ENCODE measurements at regions not wholly inside any gene's neighbourhood (a gene's known extent, or its start where the extent isn't known, plus 50 kb on each side); places are given as distances from the start of the nearest gene placed in this dataset.
A peak's percentile ranks its signal among the peaks of the same experiment; 100 is the strongest.

GRCh38 chr15:67006083-67007065 lies 59.0 kb upstream of the SMAD3 start:
- Mint-ChIP-seq H3K36me3 (ENCODE audit: low read depth) (no peaks in the 10 kb centered on the region), H3K9me3 (no peaks in the 10 kb centered on the region), H3K27me3 (ENCODE audit: low read depth) (peaks cover 5% of the 10 kb centered on the region), H3K4me3 (no peak overlapping the region), H3K27ac (no peak overlapping the region), H3K4me1 (peaks cover 16% of the 10 kb centered on the region)
- no peak for TF ChIP-seq CTCF (IDR thresholded peaks at IDR 0.05; ENCODE audit: unreplicated experiment in 3 of 3)

- Mint-ChIP-seq H3K4me3 (no peak overlapping the region), H3K27me3 (ENCODE audit: low read depth) (peaks cover 5% of the 10 kb centered on the region), H3K4me1 (peaks cover 25% of the 10 kb centered on the region), H3K9me3 (no peaks in the 10 kb centered on the region), H3K36me3 (ENCODE audit: low read depth) (no peaks in the 10 kb centered on the region), H3K27ac (no peak overlapping the region)
- no peak for TF ChIP-seq CTCF (IDR thresholded peaks at IDR 0.05; ENCODE audit: unreplicated experiment in 3 of 3)
Measured at GRCh38 chr15:67009576-67010569, 55.5 kb upstream of the SMAD3 start.

GRCh38 chr15:67010898-67011616 lies 54.3 kb upstream of the SMAD3 start:
- no peak for TF ChIP-seq CTCF (IDR thresholded peaks at IDR 0.05; ENCODE audit: unreplicated experiment in 3 of 3)
- no peak overlapping the region for H3K4me3 Mint-ChIP-seq
- H3K27me3 Mint-ChIP-seq (ENCODE audit: low read depth): peaks cover 4% of the 10 kb centered on the region
- peak overlapping the region in 2 of 3 experiments; percentile 69 to 82 for H3K27ac Mint-ChIP-seq
- no peaks in the 10 kb centered on the region for H3K36me3 Mint-ChIP-seq (ENCODE audit: low read depth)
- no peaks in the 10 kb centered on the region for H3K9me3 Mint-ChIP-seq
- H3K4me1 Mint-ChIP-seq: peaks cover 29% of the 10 kb centered on the region

GRCh38 chr15:67011617-67012005 lies 53.8 kb upstream of the SMAD3 start:
- H3K27ac Mint-ChIP-seq: peak overlapping the region in 2 of 3 experiments; percentile 69 to 82
- TF ChIP-seq CTCF (IDR thresholded peaks at IDR 0.05; ENCODE audit: unreplicated experiment in 3 of 3): no peak
- H3K4me1 Mint-ChIP-seq: peaks cover 29% of the 10 kb centered on the region
- no peaks in the 10 kb centered on the region for H3K27me3 Mint-ChIP-seq (ENCODE audit: low read depth)
- no peaks in the 10 kb centered on the region for H3K9me3 Mint-ChIP-seq
- no peak overlapping the region for H3K4me3 Mint-ChIP-seq
- H3K36me3 Mint-ChIP-seq (ENCODE audit: low read depth): no peaks in the 10 kb centered on the region

GRCh38 chr15:67013696-67014095 lies 51.7 kb upstream of the SMAD3 start:
- H3K27me3 Mint-ChIP-seq (ENCODE audit: low read depth): peaks cover 4% of the 10 kb centered on the region
- peaks cover 39% of the 10 kb centered on the region for H3K4me1 Mint-ChIP-seq
- no peaks in the 10 kb centered on the region for H3K9me3 Mint-ChIP-seq
- H3K27ac Mint-ChIP-seq: peak overlapping the region; percentile 39 to 48 (median 42)
- no peaks in the 10 kb centered on the region for H3K36me3 Mint-ChIP-seq (ENCODE audit: low read depth)
- H3K4me3 Mint-ChIP-seq: no peak overlapping the region
- TF ChIP-seq CTCF (IDR thresholded peaks at IDR 0.05; ENCODE audit: unreplicated experiment in 3 of 3): no peak
